ENCODE measurements at regions not wholly inside any gene's neighbourhood (a gene's known extent, or its start where the extent isn't known, plus 50 kb on each side); places are given as distances from the start of the nearest gene placed in this dataset.

DNA sequence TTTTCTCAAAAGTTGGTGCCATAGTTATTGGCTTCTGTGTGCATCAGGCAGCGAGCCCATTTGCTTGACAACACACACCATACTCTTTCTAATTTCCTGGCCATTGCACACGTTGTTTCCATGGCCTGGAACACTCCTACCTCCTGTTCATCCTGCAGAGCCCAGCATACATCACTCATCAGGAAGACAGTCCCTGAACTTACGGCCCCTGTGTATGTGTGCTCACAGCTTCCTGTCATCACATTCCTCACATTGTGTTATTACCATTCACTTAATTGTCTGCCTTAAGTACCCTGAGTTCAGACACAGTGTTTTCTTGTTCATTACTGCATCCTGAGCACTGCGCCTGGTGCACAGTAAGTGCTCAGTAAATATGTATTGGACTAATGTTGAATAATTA is 355.9 kb downstream of the PRELID2 start:
- peak; percentile 44 for DNase-seq (ENCODE audit: low read depth)
- H3K4me3 ChIP-seq (ENCODE audit: low read length): no peak overlapping the region
- TF ChIP-seq, protein P1, sequence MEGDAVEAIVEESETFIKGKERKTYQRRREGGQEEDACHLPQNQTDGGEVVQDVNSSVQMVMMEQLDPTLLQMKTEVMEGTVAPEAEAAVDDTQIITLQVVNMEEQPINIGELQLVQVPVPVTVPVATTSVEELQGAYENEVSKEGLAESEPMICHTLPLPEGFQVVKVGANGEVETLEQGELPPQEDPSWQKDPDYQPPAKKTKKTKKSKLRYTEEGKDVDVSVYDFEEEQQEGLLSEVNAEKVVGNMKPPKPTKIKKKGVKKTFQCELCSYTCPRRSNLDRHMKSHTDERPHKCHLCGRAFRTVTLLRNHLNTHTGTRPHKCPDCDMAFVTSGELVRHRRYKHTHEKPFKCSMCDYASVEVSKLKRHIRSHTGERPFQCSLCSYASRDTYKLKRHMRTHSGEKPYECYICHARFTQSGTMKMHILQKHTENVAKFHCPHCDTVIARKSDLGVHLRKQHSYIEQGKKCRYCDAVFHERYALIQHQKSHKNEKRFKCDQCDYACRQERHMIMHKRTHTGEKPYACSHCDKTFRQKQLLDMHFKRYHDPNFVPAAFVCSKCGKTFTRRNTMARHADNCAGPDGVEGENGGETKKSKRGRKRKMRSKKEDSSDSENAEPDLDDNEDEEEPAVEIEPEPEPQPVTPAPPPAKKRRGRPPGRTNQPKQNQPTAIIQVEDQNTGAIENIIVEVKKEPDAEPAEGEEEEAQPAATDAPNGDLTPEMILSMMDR (conservative IDR thresholded peaks at IDR 0.05; ENCODE audit: low read length): no peak

DNA sequence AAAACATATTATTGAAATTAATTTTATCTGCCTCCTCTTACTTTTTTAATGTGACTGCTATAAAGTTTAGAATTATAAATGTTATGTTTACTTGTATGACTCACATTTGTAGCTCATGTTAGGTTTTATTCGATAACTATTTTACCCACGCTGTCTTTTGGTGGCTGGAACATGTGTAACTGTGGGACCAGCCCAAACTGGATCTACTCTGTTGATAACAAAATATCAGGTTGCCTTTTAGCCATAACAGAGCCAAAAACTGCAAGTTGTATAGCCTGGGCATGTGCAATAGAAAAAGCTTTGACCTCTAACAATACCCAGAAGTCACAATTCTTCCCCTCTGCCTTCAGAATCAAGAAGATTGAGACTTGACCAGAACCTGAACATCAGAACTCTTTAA is 356.5 kb downstream of the PRELID2 start:
- H3K4me3 ChIP-seq (ENCODE audit: low read length): no peak overlapping the region
- DNase-seq (ENCODE audit: low read depth): no peak
- TF ChIP-seq, protein P1 (conservative IDR thresholded peaks at IDR 0.05; ENCODE audit: low read length): no peak

DNA sequence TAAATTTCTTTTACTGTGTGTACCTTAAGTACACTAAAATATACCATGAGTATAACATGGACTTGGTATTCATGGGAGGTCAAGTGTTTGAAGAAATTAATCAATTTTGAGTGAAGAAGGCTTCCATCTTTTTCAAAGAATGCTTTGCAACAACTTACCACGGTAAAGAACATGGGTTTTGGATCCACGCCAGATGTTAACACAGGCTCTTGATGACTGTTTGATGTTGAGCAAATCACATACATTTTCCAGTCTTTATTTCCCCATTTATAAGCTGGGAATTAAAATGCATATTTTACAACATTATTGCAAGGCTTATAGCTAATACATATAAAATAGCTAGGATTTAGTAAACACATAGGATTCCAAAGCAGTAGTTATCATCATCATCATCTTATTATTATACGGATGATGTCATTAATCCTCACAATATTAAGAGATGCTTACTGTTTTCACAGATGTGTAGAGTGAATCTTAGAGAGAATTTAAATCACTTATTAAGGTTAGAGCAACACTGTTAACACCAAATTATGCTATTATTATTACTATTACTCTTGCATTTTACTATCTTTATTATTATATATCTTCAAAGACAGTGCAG is 362.0 kb downstream of the PRELID2 start:
- DNase-seq (ENCODE audit: low read depth): no peak
- TF ChIP-seq, protein P1 (conservative IDR thresholded peaks at IDR 0.05; ENCODE audit: low read length): no peak

DNA sequence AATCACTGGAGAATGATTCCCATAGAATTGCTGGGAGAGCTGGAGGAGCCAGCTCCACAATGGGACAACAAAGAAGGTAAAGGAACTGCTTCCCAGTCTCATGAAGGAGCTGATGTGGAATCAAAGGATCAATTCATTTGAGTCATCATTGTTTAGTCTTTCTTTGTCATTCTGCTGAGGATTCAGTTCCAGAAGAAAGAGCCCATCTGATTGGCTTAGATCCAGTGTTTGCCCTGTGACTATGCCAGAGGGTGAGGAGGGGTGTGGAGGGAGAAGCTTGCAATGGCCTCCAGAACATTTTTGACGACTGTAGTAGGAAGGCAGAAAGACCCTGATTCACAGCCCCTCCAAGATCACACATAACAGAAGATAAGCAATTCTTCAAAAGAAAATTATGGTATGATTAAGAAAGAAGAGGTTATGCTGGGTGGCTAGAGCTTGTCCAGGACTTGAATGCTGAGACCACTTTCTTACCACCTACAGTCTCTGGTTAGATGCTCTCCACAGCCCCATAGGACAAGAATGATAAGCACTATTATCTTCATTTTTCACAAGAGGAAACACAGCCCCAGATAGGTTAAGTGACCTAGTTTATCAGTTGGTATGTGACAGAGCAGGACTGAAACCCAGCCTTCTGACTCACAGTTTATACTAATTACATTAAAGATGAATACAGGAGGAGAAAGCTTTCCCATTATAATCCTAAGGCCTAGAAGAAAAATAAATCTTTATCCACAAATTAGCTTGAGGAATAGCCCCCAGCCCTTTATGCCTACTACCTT is 363.1 kb downstream of the PRELID2 start:
- peak; percentile 14 for DNase-seq (ENCODE audit: low read depth)
- TF ChIP-seq, protein P1 (conservative IDR thresholded peaks at IDR 0.05; ENCODE audit: low read length): no peak
- H3K4me3 ChIP-seq (ENCODE audit: low read length): no peak overlapping the region

More for the DNA sequence above, 362.0 kb downstream of the PRELID2 start:
- H3K4me3 ChIP-seq (ENCODE audit: low read length): no peak overlapping the region

DNA sequence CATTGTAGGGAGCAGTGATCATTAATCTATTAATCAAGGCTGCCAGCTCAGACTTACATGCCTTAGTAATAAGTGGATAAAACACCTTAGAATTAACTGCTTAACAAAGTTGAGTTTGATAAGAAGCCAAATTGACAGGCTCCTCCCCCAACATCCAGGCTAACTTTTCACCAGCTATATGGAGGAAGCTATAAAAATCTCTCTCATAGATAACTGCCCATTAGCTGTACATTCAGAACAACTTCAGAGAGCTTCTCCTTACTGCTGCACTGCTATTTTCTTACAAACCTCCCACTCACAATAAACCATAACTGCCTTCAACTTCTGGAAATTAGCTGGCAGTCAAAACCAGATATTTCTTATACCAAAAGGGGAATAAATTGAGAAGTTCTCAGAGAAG is 364.1 kb downstream of the PRELID2 start:
- no peak for DNase-seq (ENCODE audit: low read depth)
- H3K4me3 ChIP-seq (ENCODE audit: low read length): no peak overlapping the region
- TF ChIP-seq, protein P1 (conservative IDR thresholded peaks at IDR 0.05; ENCODE audit: low read length): no peak

DNA sequence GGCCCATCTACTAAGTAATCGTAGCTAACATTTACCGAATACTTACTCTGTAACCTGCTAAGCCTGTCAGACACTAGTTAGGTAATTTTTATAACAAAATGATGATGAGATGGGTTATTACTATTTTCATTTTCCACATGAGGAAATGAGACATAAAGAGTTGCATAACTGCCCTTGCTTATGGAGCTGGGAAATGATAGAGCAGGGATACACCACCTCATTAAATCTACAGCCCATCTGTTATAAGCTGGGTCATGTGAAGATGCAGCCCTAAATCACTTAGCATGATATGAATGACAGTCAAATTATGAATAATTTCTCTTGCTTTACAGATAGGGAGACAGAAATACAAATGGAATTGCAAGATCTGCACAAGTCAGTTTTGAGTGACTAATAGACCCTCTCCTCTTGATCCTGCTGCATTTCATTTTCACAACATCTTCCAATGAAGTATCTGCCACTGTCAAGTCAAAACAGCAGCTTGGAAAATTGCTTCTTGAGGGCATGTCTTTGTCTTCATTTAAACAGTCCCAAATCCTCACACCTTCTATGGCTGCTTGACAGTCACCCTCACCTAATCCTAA is 364.7 kb downstream of the PRELID2 start:
- TF ChIP-seq, protein P1 (conservative IDR thresholded peaks at IDR 0.05; ENCODE audit: low read length): no peak
- no peak for DNase-seq (ENCODE audit: low read depth)
- no peak overlapping the region for H3K4me3 ChIP-seq (ENCODE audit: low read length)

Data from AG10803 (cell line).